NCI-H2081 (cell line): ENCODE measurements at regions not wholly inside any gene's neighbourhood (a gene's known extent, or its start where the extent isn't known, plus 50 kb on each side); places are given as distances from the start of the nearest gene placed in this dataset.

Experiments
- DNase-seq, 2 experiments: peaks; one replicate each; lab custom pipeline; 2025; lab: John Stamatoyannopoulos, UW

DNA sequence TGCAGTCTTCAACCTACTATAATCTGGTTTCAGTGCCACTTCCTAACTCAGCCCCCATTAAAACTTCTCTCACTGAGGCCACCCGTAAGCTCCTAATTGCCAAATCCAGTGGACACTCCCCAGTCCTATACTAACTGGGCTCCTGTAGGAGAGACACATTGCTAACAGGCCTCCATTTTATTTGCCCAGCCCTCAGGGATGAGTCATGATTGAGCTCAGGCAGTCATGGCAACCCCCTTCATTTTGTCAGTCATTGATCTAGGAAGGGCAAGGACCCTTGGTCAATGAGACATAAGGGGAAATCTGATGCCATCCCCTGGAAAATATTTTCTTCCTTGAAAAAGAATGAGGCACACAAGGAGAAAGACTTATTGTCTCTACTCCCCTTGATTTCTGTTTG lies 70.1 kb upstream of the HIF1A start:
- no peak for DNase-seq

DNA sequence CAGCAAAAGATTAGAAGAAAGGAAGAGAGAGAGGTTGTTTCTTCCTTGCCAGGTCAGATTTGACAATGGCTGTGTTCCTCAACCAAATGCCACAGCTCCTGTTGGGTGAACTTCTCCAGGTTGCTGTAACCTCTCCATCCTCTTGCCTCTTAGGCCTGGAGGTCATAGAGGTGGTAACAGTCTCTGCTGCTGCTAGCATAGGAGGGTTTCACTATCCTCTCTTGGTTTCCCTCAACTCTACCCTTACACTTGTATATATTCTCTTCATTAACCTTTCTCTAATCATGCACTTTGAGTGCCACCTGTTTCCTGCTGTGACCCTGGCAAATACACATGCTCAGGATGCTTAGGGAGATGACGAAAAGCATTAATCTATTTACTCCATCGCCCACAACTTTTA lies 67.7 kb upstream of the HIF1A start:
- DNase-seq: no peak

DNA sequence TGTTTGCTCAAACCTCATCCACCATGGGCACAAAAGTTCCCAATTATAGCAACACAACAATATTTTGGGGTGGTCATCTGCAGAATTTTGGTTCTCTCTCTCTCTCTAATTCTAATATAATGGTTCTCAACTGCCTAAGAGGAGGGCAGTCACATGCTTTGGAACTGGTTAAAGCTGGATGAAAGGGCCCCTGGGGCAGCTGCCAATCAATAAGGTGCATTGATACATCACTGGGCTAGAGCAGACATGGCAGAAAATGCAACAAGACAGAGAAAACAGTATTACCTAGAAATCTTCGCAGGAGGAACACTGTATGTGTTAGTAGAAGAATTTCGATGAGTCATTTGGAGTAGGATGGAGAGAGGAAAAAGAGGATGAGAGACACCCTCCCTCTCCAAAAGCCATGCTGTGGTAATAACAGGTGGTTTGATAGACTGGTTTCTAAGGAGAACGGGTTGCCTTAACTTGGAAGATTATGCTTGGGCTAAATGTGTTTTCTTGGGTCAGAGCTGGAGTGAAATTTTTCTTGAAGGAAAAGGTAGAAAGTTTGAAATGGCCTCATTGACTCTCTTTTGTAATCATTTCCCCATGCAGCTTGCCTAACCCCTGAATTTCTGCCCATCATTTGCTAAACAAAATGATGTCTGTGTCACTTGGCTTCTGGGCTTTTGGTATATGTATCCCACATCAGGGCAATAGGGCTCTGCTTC lies 67.1 kb upstream of the HIF1A start:
- DNase-seq: no peak

DNA sequence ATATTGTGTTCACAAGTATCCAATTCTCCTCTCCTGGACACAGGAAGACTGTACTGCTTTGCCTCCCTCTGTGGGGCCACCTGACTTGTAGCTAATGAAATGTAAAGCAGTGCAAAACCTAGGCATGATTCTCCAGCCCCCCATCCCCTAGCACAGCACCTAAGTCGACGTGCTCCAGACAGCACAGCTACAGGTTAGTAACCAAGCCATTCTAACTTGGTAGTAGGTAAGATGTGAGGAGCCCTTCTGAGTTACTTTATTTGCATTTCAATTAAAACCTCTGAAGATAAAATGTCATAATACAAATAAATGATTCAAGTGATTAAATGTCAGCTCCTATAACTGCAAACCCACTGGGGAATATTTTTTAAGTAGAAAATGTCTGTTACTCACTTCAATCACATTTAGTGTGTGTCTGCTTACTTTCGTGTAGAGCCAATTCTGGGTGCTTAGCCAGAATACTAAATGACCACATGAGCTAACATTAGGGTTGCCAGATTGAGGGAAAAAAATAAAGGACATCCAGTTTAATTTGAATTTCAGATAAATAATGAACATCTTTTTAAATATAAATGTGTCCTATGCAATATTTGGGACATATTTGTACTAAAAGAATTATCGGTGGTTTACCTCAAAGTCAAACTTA lies 64.8 kb upstream of the HIF1A start:
- peak in 1 of 2 experiments; percentile 9 for DNase-seq

DNA sequence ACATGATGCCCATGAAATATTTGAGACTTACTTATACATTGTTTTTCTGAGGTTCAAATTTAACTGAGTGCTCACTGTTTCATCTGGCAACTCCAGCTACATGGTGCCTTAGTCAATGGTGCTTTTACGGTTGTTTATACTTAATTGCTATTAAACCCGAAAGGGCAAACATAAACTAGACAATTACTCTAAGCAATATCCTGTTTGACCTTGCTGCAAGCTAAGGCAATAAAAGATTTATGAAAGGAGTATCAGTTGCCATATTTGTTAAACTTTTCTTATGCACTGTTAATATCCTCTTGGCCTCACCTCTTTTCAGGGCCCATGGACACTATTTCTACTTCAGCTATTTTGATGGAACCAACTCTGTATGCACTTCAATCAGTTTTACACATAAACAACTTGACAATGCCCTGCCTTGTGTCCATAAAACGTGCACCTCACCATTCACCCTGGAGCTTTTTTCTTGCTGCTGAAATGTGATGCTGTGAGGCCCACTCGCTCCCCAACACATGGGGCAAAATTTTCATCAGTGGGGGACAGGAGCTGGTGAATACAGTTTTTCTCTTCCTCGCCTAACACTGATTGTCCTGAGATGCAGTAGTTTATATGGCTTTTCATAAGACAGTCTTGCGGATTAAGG lies 64.1 kb upstream of the HIF1A start:
- peak in 1 of 2 experiments; percentile 41 for DNase-seq

DNA sequence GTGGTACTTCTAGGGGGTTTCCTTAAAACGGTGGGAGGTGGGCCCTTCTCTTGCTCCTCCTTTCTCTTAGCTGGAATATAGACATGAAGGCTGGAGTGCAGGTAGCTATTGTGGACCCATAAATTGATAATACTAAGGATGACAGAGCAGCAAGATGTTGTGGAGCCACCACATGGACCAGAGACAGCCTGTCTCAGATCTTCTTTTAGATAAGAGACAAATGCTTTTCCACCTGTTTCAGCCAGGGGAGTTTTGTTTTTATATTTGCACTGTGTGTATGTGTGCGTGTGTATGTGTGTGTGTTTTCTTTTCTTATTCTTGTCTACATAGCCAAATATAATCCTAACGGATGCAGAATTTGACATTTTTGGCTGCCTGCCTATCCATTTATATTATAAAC lies 62.9 kb upstream of the HIF1A start:
- no peak for DNase-seq

DNA sequence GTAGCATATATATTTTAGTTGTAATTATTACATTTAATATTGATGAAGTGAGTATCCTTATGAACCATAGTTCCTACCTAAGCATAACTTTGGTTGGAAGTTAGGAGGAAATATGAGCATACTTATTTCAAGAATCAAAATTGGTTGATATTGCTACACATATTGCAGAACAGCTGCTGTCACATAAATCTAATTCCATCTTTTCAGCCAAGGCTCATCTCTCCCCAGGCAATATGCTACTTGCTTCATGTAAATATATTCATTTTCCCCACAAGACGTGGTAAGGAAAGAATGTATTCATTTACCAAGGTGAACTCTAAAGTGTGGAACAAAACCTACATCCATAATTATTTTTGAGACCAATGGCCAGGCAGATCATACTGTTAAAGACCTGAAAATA lies 62.5 kb upstream of the HIF1A start:
- DNase-seq: no peak

DNA sequence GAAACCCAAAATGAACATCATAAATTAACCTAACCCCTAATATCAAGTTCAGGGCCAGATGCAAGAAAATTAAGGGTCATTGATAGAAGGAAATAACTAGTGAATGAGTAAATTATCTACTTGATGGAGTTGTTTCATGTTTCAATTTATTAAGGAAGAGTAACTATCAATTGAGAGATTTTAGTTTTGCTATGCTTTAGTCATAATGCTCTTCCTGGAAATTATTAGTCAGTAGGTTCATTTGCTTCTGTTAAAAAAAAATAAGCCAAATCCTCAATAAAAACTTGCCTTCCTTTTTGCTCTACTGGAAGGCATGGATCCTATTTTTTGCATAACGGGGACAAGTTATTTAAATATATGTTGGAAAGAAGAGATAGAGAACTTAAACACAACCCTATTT lies 59.0 kb upstream of the HIF1A start:
- no peak for DNase-seq

DNA sequence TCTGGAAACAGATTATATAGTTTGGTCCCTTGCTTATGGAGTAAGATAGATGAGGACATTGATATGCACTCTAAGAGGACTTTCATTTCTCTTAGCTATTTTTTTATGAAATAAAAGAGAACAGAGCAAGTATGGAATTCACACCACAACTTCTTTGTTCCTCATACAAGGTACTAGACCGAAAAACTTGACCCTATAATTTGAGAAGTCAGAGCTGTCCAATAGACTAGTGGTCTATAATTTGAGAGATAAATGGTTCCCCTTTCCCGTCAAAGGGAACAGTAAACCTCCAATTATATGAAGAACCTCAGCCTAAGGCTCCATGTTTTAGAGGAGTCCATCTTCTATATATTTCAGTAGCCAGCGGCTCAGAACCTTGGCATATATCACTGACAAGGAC lies 58.5 kb upstream of the HIF1A start:
- no peak for DNase-seq

DNA sequence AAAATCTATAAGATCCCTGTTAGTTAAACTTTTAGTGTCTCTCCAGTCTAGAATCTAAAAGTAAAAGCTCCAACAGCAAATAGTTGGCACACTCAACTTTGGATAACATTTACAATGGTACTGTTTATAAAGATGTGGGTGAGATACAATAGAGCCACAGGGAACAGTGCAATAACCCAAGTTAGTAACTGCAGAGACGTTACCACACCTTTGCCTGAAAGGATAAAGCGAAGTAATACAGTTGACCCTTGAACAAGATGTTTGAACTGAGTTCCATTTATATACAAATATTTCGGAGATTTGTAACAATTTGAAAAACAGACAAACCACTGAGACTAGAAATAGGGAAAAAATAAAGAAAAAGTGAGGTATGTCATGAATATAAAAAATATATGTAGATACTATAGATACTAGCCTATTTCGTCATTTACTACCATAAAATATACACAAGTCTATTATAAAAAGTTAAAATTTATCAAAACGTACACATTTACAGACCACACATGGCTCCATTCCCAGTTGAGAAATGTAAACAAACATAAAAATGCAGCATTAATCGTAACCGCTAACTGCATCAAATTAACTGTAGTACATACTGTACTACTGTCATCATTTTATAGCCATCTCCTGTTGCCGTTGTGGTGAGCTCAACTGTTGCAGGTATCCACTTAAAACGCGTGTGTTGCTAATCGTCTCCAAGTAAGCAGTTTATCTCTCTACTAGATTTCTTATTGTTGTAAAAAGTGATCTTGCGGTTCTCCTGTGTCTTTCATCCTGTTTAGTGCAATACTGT lies 56.5 kb upstream of the HIF1A start:
- peak in 1 of 2 experiments; percentile 26 for DNase-seq

DNA sequence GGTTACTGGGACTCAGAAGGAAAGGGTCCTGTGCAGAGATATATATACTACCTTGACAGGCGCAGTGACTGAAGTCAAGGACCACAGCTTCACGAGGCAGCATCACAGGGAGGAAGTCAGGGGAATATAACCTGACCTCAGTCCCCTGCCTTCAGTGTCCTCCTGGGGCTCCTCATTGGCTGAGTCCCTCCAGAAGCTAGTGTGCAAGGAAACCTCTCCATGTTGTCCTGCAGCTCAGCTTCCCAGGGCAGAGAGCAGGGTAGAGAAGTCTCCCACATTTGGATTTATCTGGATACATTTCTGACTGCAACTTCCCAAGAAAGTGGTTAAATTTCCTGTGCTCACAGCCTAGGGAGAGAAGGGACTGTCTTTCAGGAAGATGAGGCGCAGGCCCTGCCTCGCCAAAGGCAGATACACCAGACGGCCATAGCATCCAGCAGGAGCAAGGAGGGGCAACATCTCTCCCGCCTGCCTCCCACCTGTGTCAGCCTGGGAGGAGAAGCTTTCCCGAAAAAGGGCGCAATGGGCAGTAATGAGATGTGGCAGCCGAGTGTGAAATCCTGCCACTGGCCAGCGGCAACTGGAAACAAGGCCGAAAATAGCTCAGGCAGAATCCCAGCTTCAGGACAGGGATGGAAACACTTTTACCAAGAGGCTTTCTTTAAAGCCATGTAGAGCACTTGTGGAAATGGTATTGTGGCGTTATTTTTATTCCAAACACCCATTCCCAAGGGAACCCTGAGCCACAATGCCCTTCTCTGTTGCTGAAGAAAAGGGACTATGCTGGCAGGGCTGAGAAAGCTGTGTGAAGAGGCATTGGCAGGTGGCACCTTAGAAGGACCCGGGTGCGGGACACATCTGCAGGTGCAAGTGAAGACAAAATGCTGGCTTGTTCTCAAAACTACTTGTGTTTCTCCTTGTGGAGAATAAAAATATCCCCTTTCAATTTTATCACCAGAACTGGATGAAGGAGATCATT lies 54.9 kb upstream of the HIF1A start:
- DNase-seq: no peak

DNA sequence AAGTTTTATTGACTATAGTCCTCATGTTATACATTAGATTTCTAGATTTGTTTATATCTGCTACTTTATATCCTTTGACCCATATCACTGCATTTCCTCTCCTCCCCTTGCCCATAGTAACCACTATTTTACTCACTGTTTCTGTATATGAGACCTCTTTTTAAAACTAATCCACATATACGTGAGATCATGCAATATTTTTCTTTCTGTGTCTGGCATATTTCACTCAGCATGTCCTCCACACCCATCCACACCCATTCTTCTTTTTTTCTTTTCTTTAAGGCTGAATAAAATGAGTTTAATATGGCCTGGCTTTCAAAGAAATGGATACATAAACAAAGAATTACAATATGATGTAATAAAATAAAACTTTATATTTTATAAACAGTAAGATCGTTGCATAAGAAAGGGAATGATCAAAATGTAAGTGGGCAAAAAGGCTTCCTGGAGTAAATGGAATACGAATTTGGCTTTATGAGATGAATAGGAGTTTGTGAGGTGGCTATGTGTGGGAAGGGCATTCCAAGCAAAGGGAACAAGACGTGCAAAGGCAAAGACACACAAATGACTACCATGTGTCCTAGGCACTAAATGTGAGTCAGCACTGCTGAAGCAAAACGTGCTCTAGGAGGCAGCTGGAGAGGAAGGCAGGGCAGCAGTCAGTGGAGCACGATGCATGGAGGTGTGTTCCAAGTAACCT lies 53.2 kb upstream of the HIF1A start:
- no peak for DNase-seq

DNA sequence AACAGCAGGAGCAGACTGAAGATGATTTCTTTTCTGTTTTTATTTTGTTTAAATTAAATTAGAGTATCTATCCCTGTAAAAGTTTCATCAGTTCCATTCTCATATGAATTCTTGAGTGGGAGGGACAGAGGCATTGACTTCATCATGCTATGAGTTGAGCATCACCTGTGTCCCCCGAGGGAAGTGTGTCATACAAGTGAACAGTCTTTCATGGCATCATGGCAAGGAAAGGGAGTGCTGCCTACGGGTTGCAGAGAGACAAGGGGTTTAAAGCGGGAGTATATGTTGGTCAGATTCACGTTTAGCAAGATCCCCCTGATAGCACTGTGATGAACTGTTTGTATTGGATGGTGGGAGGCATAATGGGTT lies 52.7 kb upstream of the HIF1A start:
- no peak for DNase-seq

DNA sequence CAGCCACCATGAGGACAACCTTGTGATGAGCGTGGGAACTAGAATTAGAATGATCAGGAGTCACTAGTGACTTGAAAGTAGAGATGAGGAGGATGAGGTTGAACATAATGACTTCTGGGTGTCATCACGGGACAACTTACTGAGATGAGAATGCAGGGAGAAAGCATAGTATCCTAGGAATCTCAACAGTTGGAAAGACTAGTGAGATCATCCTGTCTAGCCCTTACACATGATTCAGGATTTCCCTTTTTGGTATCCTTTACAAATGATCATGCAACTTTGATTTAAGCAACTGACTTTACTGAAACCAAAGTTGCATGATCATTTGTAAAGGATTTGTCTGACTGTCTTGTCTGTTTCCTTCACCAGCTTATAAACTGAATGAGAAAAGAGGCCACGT lies 51.8 kb upstream of the HIF1A start:
- no peak for DNase-seq

DNA sequence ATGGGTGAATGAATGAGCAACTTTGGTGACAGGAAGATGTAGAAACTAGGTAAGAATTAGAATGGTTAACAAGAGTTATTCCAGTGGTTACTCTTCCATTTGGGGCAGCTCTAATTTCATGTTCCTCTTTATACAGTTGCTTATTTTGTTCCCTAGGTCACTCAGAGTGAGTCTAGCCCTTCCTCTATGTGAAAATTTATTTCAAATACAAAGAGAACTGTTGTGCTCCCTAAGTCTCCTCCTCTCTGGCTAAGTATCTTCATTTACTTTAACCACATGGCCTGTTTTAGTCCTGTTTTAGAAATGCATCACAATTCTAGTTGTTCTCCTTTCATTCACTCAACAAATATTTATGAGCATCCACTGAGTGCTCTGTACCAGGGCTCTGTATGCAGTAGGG lies 51.1 kb upstream of the HIF1A start:
- DNase-seq: no peak

DNA sequence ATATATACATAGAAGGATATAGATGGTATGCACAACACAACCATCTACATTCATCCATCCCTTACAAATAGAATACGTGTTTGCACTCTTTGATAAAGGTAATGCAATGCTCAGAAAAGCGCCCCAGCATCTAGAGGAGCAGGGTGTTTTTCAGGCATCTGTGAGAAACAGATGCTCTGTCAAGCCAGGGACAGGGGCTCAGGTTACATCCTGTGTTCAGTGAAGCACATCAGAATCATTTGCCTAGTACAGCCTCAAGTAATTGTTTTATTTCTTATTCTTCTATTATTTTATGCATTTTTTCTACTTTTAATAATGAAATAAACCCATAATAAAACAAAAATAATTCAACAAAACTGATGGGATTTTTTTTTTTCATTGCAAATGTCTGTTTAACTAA lies 50.5 kb upstream of the HIF1A start:
- DNase-seq: peak in 1 of 2 experiments; percentile 17

DNA sequence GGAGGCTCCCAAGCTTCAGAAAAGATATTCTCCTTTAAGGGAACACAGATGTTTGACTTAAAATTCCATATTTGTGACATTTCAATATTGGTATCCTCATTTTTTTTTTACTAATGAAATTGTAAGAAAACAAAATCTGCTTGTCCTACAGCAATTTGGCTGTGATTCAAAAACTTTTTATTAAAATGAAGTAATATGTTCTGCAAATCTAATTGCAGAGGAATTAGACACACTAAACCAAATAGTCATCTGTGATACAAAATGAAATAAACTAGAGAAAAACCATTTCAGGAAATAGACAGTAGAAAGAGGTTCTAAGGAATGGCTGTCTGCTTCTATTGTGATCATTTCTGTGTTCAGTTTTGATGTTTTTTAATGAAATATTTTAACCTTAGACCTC lies 50.1 kb upstream of the HIF1A start:
- no peak for DNase-seq
